ENCODE measurements at regions not wholly inside any gene's neighbourhood (a gene's known extent, or its start where the extent isn't known, plus 50 kb on each side); places are given as distances from the start of the nearest gene placed in this dataset.

GRCh38 chr4:164081371-164081770, 586.9 kb downstream of the TMA16 start (continued):
- TF ChIP-seq E2F4 (CRISPR knock-in tag; IDR thresholded peaks at IDR 0.05; ENCODE audit: borderline replicate concordance, low read depth) (no peak), PRDM15 (CRISPR knock-in tag; IDR thresholded peaks at IDR 0.05) (no peak), AR (CRISPR knock-in tag; IDR thresholded peaks at IDR 0.05) (no peak), ZNF121 (CRISPR knock-in tag; IDR thresholded peaks at IDR 0.05) (no peak), MYBL2 (CRISPR knock-in tag; IDR thresholded peaks at IDR 0.05) (no peak), AFF4 (CRISPR knock-in tag; IDR thresholded peaks at IDR 0.05; ENCODE audit: borderline replicate concordance) (no peak), ZNF425 (CRISPR knock-in tag; conservative IDR thresholded peaks at IDR 0.05) (no peak), NR2C2 (CRISPR knock-in tag; IDR thresholded peaks at IDR 0.05) (no peak), GABPB1 (CRISPR knock-in tag; IDR thresholded peaks at IDR 0.05) (no peak), ESRRA (CRISPR knock-in tag; IDR thresholded peaks at IDR 0.05; ENCODE audit: borderline replicate concordance) (no peak)

- Mint-ChIP-seq H3K27me3 (ENCODE audit: low read depth) (no peaks in the 10 kb centered on the region), H3K36me3 (no peaks in the 10 kb centered on the region), H3K4me1 (peaks cover 4% of the 10 kb centered on the region; the same call in 1 of the 2 replicates), H3K27ac (no peak overlapping the region), H3K9me3 (peaks cover 9% of the 10 kb centered on the region; the same call in 1 of the 2 replicates), H3K4me3 (no peak overlapping the region)
- ChIA-PET CTCF (no interaction called here), POLR2A (no interaction called here)
- DNase-seq (ENCODE audit: low spot score): no peak
- ATAC-seq: no peak
- TF ChIP-seq USF2 (CRISPR knock-in tag; IDR thresholded peaks at IDR 0.05) (no peak), SMAD4 (CRISPR knock-in tag; IDR thresholded peaks at IDR 0.05) (no peak), ATF1 (CRISPR knock-in tag; IDR thresholded peaks at IDR 0.05) (no peak), ZNF281 (CRISPR knock-in tag; IDR thresholded peaks at IDR 0.05) (no peak), NFE2L1 (CRISPR knock-in tag; IDR thresholded peaks at IDR 0.05) (no peak), SOX15 (CRISPR knock-in tag; IDR thresholded peaks at IDR 0.05) (no peak), ZNF396 (CRISPR knock-in tag; IDR thresholded peaks at IDR 0.05; ENCODE audit: borderline replicate concordance) (no peak), ELF4 (CRISPR knock-in tag; IDR thresholded peaks at IDR 0.05; ENCODE audit: low read depth) (no peak), ESRRA (CRISPR knock-in tag; IDR thresholded peaks at IDR 0.05; ENCODE audit: borderline replicate concordance) (no peak)
These were observed 587.3 kb downstream of the TMA16 start for GRCh38 chr4:164081801-164082200.

Measured in WTC11 (cell line).